Stimulated activated CD4-positive, alpha-beta T cell treated with anti-CD3 and anti-CD28 coated beads, Interleukin-12 subunit alpha, Interleukin-12 subunit beta, amount 100 ng/mL, for 4 hours (primary cell): ENCODE measurements at regions not wholly inside any gene's neighbourhood (a gene's known extent, or its start where the extent isn't known, plus 50 kb on each side); places are given as distances from the start of the nearest gene placed in this dataset.

Experiments used
- DNase-seq: peaks from one replicate; pipeline ENCODE4 v3.0.0-alpha.2; 2020

DNA sequence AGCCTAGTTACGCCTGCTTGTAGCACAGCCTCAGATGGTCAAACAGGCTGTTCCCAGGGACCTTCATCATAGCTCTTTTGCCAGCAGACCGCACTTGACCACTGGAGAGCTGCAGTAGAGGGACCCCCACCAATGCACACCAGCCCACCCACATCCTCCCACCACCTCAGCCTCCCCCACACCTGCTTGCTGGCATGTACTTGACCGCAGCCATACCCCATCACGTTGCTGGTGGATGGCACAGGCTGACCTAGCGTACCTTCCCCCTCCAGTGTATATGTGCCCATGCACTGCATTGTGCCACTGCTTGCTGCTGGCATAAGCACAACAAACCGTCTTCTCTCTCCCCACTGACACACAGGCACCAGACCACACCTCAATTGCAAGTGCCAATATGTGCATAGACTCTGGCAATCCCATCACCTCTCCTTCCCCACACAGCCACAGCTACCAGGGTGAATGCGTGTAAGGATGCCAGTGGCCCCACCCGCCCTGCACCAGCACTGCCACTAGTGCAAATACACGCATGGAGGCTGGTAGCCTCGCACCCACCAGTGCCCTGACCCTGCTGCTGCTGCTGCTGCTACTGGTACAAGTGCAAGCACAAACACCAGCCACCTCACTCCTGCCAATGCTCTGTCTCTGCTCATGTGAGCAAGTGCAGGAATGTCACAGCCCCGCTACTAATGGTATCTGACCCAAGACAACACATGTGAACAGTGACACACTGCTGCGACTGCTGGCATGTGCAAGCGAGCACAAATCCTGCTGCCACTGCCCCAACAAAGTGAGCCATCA is 1377.6 kb downstream of the CDH11 start:
- no peak for DNase-seq

- DNase-seq: no peak
These were observed 1379.7 kb downstream of the CDH11 start for GRCh38 chr16:63742150-63742549.

DNA sequence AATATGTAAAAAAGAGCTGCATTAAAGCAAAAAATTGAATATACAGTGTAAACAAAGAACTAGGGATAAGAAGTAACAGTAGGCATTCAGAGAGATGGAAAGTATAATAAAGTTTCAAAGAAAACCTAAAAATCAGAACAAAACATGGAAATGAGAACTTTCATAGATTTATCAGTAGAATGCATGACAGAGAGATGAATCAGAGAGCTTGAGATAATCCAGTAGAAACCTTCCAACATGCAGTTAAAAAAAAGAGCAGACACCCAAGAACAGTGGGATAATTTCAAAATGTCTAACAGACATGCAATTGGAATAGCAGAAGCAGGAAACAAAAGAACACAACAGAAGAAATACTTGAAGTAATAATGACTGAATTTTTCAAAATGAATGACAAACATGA is 1384.2 kb downstream of the CDH11 start:
- DNase-seq: no peak

- no peak for DNase-seq
These were observed 1386.4 kb downstream of the CDH11 start for GRCh38 chr16:63735456-63735855.

DNA sequence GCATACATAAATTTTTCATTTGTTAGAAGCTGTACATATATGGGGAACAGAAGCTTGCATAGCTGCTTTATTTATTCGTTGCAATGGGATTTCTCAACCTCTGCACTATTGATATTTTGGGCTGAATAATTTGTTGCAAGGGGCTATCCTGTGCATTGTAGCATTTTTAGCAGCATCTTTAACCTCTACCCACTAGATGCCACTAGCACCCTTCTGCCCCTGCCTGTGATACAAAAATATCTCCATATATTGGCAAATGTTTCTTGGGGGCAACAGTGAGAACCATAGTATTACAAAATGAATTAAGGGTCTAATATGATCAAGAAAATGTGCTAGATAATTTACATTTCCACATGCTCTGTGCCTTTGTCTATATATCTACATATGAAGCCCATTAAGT is 1401.0 kb downstream of the CDH11 start:
- no peak for DNase-seq

DNA sequence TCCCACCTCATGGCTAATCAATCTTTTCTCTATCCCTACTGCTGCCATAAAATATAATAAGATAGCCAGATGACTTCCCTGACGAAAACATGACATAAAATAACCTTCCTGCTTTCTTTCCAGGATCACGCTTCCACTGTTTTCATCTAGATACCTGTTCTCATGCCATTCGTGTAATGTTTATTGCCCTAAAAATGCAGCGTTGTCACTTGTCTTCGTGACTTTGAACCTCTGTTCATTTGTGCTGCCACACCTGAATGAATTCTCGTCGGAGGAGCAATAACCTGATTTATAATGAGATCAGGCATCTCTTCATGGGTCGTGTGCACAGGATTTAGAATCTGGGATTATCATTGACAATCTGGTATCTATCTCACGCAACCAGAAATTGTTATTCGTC is 1401.9 kb downstream of the CDH11 start:
- DNase-seq: no peak

DNA sequence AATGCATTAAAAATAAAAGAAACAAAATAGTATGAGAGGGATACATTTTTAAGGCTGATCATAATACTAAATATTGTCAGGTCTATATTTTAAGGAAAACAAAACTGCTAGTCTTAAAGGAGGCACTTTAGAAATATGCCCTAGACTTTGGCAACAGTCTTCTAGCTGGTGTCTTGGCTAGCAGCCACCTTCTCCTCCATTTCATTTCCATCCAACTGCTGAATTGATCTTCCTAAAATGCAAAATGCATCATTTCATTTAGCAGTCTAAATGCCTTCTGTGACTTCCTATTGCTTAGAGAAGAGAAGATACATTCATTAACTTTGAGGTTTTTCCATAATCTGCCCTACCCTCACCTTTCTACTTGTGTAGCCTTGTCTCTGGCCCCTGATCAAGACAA is 1404.1 kb downstream of the CDH11 start:
- DNase-seq: no peak

DNA sequence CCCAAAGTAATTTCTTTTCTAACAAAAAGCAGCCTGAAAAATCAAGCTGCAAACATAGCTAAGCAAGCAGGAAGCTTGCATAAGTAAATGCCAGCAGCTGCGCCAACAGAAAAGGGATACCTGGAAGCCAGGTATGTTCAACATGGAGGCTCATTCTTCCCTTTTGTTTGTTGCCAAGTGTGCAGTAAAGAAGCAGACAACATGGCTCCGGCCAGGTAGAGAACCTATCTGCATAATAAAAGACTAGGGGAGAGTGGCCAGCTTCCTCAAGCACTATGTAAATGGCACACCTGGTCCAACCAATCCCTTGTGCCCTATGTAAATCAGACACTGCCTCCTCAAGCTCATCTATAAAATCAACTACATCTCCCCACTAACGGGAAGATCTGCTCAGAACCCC is 1407.0 kb downstream of the CDH11 start:
- DNase-seq: no peak

DNA sequence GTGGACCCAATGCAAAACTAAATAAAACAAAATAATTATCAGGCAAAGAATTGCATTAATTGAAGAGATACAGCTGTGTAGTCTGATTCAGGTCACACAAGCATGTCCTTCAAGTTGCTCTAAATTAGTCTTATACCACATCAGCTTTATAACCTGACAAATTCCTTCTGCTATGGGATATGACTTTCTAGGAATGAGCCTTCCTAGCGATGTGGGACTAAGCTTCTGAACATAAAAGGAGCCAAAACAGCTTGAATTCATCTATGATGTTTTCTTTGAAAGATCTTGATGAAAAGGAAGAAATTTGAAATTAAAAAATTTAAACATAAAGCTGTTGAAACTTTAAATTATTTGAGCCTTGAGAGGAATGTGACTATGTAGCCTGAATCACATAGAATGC is 1409.1 kb downstream of the CDH11 start:
- DNase-seq: no peak

DNA sequence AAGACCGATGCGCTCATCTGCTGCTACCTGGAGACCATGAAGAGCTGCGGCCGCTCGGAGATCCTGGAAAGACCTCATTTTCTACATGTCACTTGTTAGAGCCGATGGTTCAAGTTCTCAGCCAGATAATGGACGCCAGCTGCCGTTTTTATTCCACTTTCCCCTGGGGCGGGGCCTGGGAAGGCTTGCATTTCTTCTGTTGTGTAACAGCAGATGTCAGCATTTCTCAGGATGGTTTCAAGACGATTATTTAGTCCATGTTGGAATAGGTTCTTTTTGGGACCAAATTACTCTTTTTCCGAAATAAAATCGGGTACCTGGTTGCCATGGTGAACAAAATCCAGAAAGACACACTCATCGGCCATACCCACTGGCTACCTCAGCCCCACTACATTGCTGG is 1418.3 kb downstream of the CDH11 start:
- DNase-seq: no peak

GRCh38 chr16:63702981-63703590 is 1418.8 kb downstream of the CDH11 start:
- DNase-seq: no peak

GRCh38 chr16:63697736-63698135 is 1424.1 kb downstream of the CDH11 start:
- DNase-seq: no peak

DNA sequence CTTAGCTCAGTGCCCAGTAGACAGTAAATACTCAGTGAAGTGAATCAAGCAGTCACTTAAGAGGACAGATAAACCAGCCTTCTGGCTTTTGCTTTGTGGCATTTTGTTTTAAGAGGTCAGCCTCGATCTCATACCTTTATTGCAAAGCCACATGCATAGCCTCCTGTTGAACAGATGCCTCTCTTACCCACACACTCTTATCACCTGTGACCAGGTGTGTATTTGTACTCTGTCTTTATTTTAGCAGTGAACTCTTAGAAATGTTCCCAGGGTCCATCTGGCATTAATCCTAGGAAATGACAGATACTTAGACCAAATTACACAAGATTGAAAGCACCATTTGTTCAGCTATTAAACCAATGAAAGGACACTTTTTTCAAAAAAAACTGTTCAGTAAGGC is 1426.5 kb downstream of the CDH11 start:
- no peak for DNase-seq

GRCh38 chr16:63690961-63691360 is 1430.9 kb downstream of the CDH11 start:
- no peak for DNase-seq

DNA sequence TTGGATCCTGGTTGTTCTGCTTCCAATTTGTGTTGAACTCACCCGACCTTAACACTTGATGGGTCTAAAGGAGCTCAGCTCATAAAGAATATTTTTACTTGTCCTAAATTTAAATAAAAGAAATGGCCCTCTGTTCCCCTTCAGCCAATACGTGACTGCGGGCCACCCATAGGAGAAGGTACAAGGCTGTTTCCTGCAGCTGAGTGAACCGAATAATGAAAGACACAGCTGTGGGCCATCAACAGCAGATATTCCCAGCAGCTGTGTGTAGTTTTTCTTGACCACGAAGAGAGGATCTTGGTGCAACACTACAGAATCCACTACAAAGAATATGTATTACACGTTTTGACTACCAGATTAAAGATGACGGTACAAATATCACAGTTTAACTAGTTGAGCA is 1431.6 kb downstream of the CDH11 start:
- DNase-seq: no peak

DNA sequence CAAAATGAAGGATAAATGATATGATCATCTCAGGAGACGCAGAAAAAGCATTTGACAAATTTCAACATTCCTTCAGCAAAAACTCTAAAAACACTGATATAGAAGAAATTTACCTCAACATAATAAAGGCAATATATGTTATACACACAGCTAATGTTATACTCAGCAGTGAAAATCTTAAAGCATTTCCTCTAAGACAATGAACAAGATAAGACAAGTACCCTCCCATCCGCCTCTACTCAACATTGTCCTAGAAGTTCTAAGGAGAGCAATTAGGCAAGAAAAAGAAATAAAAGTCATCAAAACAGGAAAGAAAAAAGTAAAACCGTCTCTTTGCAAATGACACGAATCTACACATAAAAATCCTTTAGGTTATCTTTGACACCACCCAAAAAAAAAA is 1432.8 kb downstream of the CDH11 start:
- no peak for DNase-seq

GRCh38 chr16:63684149-63685101 is 1437.4 kb downstream of the CDH11 start:
- no peak for DNase-seq

DNA sequence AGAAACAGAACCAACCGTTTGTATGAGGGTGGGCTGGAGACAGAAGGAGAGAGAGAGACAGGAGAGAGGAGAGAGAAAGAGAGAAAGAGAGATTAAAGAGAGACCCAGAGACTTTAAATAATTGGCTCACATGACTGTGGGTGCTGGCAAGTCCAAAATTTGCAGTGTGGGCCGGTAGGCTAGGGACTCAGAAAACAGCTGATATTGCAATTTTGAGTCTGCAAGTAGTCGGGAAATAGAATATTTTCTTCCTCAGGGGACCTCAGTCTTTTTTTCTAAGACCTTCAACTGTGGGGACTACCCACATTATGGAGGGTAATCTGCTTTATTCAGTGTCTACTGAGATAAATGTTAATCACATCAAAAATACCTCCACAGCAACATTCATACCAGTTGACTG is 1439.0 kb downstream of the CDH11 start:
- DNase-seq: no peak

- DNase-seq: no peak
These were observed 1449.4 kb downstream of the CDH11 start for GRCh38 chr16:63672493-63672892.

DNA sequence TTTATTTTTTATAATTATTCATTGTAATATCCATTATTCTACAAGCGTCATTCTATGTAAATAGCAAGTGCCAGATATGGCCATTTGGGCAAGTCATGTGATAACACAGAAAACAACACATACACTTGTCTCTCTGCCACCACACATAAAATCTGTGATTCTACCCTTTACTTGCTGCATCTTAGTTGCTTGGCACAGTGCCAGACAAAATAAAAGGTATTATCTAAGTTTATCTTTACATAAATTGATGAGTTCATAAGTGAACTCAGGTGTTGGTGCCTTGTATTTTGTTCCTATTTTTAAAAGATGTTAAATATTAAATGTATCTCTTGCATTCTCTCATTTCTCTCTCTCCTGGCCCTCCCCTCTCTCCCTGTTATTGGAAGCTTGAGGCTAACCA is 1458.7 kb downstream of the CDH11 start:
- no peak for DNase-seq

GRCh38 chr16:63655846-63656245 is 1466.0 kb downstream of the CDH11 start:
- DNase-seq: no peak

DNA sequence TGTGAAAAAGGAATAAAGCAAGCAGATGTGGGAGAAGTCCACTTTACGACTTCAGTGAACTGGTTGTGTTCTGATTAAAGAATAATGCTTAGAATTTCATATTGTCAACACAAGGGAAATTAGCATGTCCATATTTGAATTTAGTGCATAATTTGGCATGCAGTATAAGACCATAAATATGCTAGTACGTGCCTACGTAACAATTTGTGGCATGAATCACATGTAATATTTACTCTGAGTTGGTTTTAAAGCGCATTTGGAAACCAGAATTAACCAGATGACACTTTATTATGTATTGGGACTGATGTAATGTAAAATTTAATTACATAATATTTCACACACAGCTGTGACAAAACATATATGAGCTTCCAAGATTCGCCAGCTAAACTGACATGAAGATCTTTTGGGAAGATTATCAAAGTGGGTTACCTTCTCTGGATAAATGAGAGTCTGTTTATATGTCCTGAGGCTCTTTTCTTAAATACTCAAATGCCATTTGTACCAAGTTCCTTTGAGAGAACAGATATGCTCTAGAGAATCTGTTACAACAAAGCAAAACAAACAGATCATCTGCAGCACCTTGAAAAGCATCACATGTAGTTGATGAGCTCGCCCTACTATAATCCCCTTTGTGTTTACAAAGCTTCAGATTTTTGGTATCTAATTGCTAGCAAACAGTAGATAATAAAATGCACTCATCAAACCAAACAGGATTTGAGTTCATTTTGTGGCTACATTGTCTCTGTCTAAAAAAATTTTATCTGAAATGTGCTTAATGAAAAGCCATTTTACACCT is 1468.6 kb downstream of the CDH11 start:
- DNase-seq: no peak

GRCh38 chr16:63652091-63652490 is 1469.8 kb downstream of the CDH11 start:
- no peak for DNase-seq
